ENCODE measurements at regions not wholly inside any gene's neighbourhood (a gene's known extent, or its start where the extent isn't known, plus 50 kb on each side); places are given as distances from the start of the nearest gene placed in this dataset.

GRCh38 chr2:19797243-19797810 is 104.5 kb downstream of the TTC32 start:
- TF ChIP-seq ARNT (IDR thresholded peaks at IDR 0.05) (no peak), BHLHE40 (IDR thresholded peaks at IDR 0.05; ENCODE audit: borderline replicate concordance) (no peak), FOXM1 (IDR thresholded peaks at IDR 0.05; ENCODE audit: borderline replicate concordance) (no peak)
